Small intestine (tissue), 7 donors: ENCODE measurements at regions not wholly inside any gene's neighbourhood (a gene's known extent, or its start where the extent isn't known, plus 50 kb on each side); places are given as distances from the start of the nearest gene placed in this dataset.
A peak's percentile ranks its signal among the peaks of the same experiment; 100 is the strongest.

Source experiments
- DNase-seq, 2 donors: peaks; one replicate each; pipeline versions ENCODE4 v3.0.0 to v3.0.0-alpha.2; 2013
- FAIRE-seq: peaks from 2 replicates; lab custom pipeline; 2012; peaks lifted over from hg19 to GRCh38; lab: Jason Lieb, UNC
- H3K27ac ChIP-seq, 3 donors: one replicate each; pipeline ENCODE4 v1.5.1; 2013; ENCODE audit warnings: low read length in 2 of 3, mild to moderate bottlenecking in 2 of 3, control low read depth in 1 of 3, inconsistent platforms in 1 of 3, low read depth in 1 of 3, moderate library complexity in 1 of 3
- H3K27me3 ChIP-seq, 3 donors: one replicate each; pipeline ENCODE4 v1.6.1; 2013; ENCODE audit warnings: low read length in 3 of 3, inconsistent platforms in 1 of 3; ENCODE audit not compliant: control insufficient read depth in 3 of 3, insufficient read depth in 3 of 3
- H3K36me3 ChIP-seq, 3 donors: one replicate each; pipeline ENCODE4 v1.6.1; 2013; ENCODE audit warnings: low read length in 3 of 3, inconsistent platforms in 1 of 3, low read depth in 1 of 3, mild to moderate bottlenecking in 1 of 3, moderate library complexity in 1 of 3; ENCODE audit not compliant: control insufficient read depth in 3 of 3, insufficient read depth in 2 of 3
- H3K4me1 ChIP-seq, 3 donors: one replicate each; pipeline ENCODE4 v1.6.1; 2013; ENCODE audit warnings: low read length in 2 of 3, inconsistent platforms in 1 of 3, low read depth in 1 of 3, mild to moderate bottlenecking in 1 of 3, moderate library complexity in 1 of 3; ENCODE audit not compliant: control insufficient read depth in 3 of 3, insufficient read depth in 2 of 3
- H3K4me3 ChIP-seq, 3 donors: one replicate each; pipeline ENCODE4 v1.5.1; 2013; ENCODE audit warnings: low read length in 3 of 3, control low read depth in 1 of 3, inconsistent platforms in 1 of 3, low read depth in 1 of 3, mild to moderate bottlenecking in 1 of 3, moderate library complexity in 1 of 3
- H3K9me3 ChIP-seq, 2 donors: one replicate each; pipeline ENCODE4 v1.6.1; 2013; ENCODE audit warnings: low read depth in 1 of 2, low read length in 1 of 2; ENCODE audit not compliant: control insufficient read depth in 2 of 2, insufficient read depth in 1 of 2
- whole genome bisulfite sequencing, 3 donors: extraction: QIAGEN DNeasy Blood & Tissue Kit; methylation state at CpG; one replicate each; pipeline ENCODE4 v1.1.7; 2013; 5-methylcytosine and 5-hydroxymethylcytosine counted together
- donor health status: healthy with polysubstance abuse.
- donor health status: control.
- donor health status: control.
- donor health status: Bipolar disorder and iron deficiency.
- donor health status: healthy.

GRCh38 chr13:97057176-97057575 lies 62.9 kb upstream of the OXGR1 start:
- DNase-seq (no peak), FAIRE-seq (peak; percentile 59)
- Histone ChIP-seq H3K27me3 (peaks cover 0 to under 1% (median 0%) of the 10 kb centered on the region in 3 donors), H3K9me3 (no peaks in the 10 kb centered on the region), H3K4me3 (no peak overlapping the region), H3K27ac (no peak overlapping the region), H3K36me3 (no peaks in the 10 kb centered on the region), H3K4me1 (no peaks in the 10 kb centered on the region)
- WGBS, 3 donors: 64 to 81% (median 77%) methylated on average over 2 of the region's 2 CpGs

GRCh38 chr13:97058391-97058790 lies 64.1 kb upstream of the OXGR1 start:
- H3K27me3 ChIP-seq: peaks cover 0 to 3% (median 0%) of the 10 kb centered on the region in 3 donors
- no peaks in the 10 kb centered on the region for H3K9me3 ChIP-seq
- H3K36me3 ChIP-seq: no peaks in the 10 kb centered on the region
- 60 to 82% (median 78%) methylated on average over 3 of the region's 3 CpGs for WGBS, 3 donors
- no peak for FAIRE-seq
- DNase-seq: no peak
- no peak overlapping the region for H3K4me3 ChIP-seq
- H3K4me1 ChIP-seq: no peaks in the 10 kb centered on the region
- no peak overlapping the region for H3K27ac ChIP-seq

DNA sequence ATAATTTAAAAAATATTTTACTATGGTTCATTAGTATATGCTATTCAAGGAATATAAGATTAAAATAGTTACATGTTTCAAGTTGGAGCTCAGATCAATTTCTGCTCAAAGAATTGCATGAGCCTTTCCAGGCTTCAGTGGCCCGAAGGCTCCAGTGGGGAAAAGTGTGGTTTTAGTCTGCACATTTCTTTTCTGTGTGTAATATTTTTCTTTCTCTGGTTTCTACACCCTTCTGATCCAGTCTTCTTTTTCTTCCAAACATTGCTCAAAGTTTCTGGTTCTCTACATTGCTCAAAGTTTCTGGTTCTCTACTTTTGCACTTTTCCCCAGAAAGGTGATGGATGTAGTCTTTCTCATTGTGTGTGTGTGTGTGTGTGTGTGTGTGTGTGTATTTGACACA lies 64.7 kb upstream of the OXGR1 start:
- Histone ChIP-seq H3K27ac (no peak overlapping the region), H3K4me1 (no peaks in the 10 kb centered on the region), H3K4me3 (no peak overlapping the region), H3K36me3 (no peaks in the 10 kb centered on the region), H3K27me3 (peaks cover 0 to 3% (median 0%) of the 10 kb centered on the region in 3 donors), H3K9me3 (no peaks in the 10 kb centered on the region)
- DNase-seq (no peak), FAIRE-seq (no peak)
- WGBS, 3 donors: 83 to 92% (median 89%) methylated on average over 1 of the region's 1 CpG

GRCh38 chr13:97067017-97067895 lies 73.0 kb upstream of the OXGR1 start:
- WGBS, 3 donors: 88 to 93% (median 90%) methylated on average over 8 of the region's 8 CpGs
- FAIRE-seq (no peak), DNase-seq (no peak)
- Histone ChIP-seq H3K4me1 (no peaks in the 10 kb centered on the region), H3K9me3 (no peaks in the 10 kb centered on the region), H3K27me3 (peaks cover 0 to 9% (median under 1%) of the 10 kb centered on the region in 3 donors), H3K27ac (no peak overlapping the region), H3K36me3 (no peaks in the 10 kb centered on the region), H3K4me3 (no peak overlapping the region)

DNA sequence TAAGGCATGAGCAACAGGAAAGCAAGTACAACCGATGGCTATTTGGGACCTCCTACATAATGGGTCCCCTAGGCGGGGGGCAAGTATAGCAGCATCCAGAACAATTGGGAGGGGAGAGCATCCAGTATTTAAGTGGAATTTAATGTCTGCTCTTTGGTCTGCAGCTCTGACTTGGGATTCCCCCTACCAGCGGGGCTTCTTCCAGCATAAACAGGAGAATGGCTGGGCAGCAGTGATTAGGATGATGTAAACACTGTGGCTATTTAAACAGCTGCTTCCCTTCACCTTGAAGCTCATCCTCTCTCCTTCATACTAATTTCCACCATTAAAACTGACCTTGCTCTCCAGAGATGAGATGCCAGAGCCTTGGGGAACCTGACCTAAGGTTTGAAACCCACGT lies 73.9 kb upstream of the OXGR1 start:
- H3K27ac ChIP-seq: no peak overlapping the region
- H3K4me1 ChIP-seq: no peaks in the 10 kb centered on the region
- H3K4me3 ChIP-seq: no peak overlapping the region
- FAIRE-seq (no peak), DNase-seq (no peak)
- H3K27me3 ChIP-seq: peaks cover 0 to 9% (median 0%) of the 10 kb centered on the region in 3 donors
- 43 to 57% (median 44%) methylated on average over 4 of the region's 4 CpGs for WGBS, 3 donors
- H3K36me3 ChIP-seq: no peaks in the 10 kb centered on the region
- H3K9me3 ChIP-seq: no peaks in the 10 kb centered on the region

- no peak for DNase-seq
- Histone ChIP-seq H3K27me3 (peaks cover 0 to 9% (median 0%) of the 10 kb centered on the region in 3 donors), H3K36me3 (no peaks in the 10 kb centered on the region), H3K4me1 (no peaks in the 10 kb centered on the region), H3K9me3 (peaks cover 0 to 2% of the 10 kb centered on the region in 2 donors), H3K4me3 (no peak overlapping the region), H3K27ac (no peak overlapping the region)
- FAIRE-seq: no peak
- whole genome bisulfite sequencing, 3 donors: 78 to 93% (median 92%) methylated on average over 8 of the region's 8 CpGs
Observed at GRCh38 chr13:97069050-97069815, 75.0 kb upstream of the OXGR1 start.

- Histone ChIP-seq H3K4me3 (no peak overlapping the region), H3K27me3 (peaks cover 0 to 9% (median 0%) of the 10 kb centered on the region in 3 donors), H3K9me3 (peaks cover 0 to 2% of the 10 kb centered on the region in 2 donors), H3K4me1 (no peaks in the 10 kb centered on the region), H3K36me3 (no peaks in the 10 kb centered on the region), H3K27ac (no peak overlapping the region)
- no peak for FAIRE-seq
- 12 to 45% (median 16%) methylated on average over 2 of the region's 2 CpGs for WGBS, 3 donors
- DNase-seq: peak in 1 of 2 donors; percentile 53
Observed at GRCh38 chr13:97072297-97072696, 78.0 kb upstream of the OXGR1 start.

- peaks cover 0 to 2% of the 10 kb centered on the region in 2 donors for H3K9me3 ChIP-seq
- H3K36me3 ChIP-seq: no peaks in the 10 kb centered on the region
- no peak for DNase-seq
- no peak for FAIRE-seq
- H3K27me3 ChIP-seq: no peaks in the 10 kb centered on the region
- no peak overlapping the region for H3K27ac ChIP-seq
- 63 to 74% (median 71%) methylated on average over 1 of the region's 1 CpG for WGBS, 3 donors
- no peaks in the 10 kb centered on the region for H3K4me1 ChIP-seq
- H3K4me3 ChIP-seq: no peak overlapping the region
Observed at GRCh38 chr13:97074618-97075017, 80.3 kb upstream of the OXGR1 start.
